ENCODE measurements at regions not wholly inside any gene's neighbourhood (a gene's known extent, or its start where the extent isn't known, plus 50 kb on each side); places are given as distances from the start of the nearest gene placed in this dataset.

- H3K4me3 ChIP-seq (ENCODE audit: low read depth, low read length): no peak overlapping the region
- ChIA-PET CTCF (interaction anchor here (1.3 kb wide), 1 partner anchor 12 kb away, joined by 5 read pairs; no protein-coding TSS in a partner anchor), POLR2A (no interaction called here)
- H3K36me3 ChIP-seq (ENCODE audit: control insufficient read depth in 2 of 2, insufficient read depth in 1 of 2, low read length in 2 of 2): no peaks in the 10 kb centered on the region
- no peak overlapping the region for H3K27ac ChIP-seq (ENCODE audit: extremely low read depth, low read depth, low read length)
- no peaks in the 10 kb centered on the region for H3K9me3 ChIP-seq (ENCODE audit: control insufficient read depth, insufficient read depth, low read depth, low read length)
- no peak for TF ChIP-seq ZNF580 (tag by site-specific recombination; IDR thresholded peaks at IDR 0.05)
- TF ChIP-seq GLIS1 (tag by site-specific recombination; IDR thresholded peaks at IDR 0.05): peak; percentile 31; the same call in 1 of the 2 replicates
- no peaks in the 10 kb centered on the region; the same call in 1 of the 2 replicates for H3K4me1 ChIP-seq (ENCODE audit: control insufficient read depth, insufficient read depth, low read length)
Observed at GRCh38 chr1:34684266-34684665, 70.6 kb upstream of the GJB5 start.

- no peaks in the 10 kb centered on the region for H3K9me3 ChIP-seq (ENCODE audit: control insufficient read depth, insufficient read depth, low read depth, low read length)
- ChIA-PET CTCF (interaction anchor here (1.1 to 1.3 kb wide), 2 partner anchors 11 to 366 kb away, joined by 3 to 5 read pairs; no protein-coding TSS in a partner anchor), POLR2A (no interaction called here)
- no peak overlapping the region for H3K4me3 ChIP-seq (ENCODE audit: low read depth, low read length)
- TF ChIP-seq ZNF302 (tag by site-specific recombination; IDR thresholded peaks at IDR 0.05; ENCODE audit: low read depth): no peak
- no peak for TF ChIP-seq ZNF501 (tag by site-specific recombination; IDR thresholded peaks at IDR 0.05)
- no peak for TF ChIP-seq MEIS1 (CRISPR knock-in tag; IDR thresholded peaks at IDR 0.05; ENCODE audit: borderline replicate concordance)
- TF ChIP-seq ZFP41 (tag by site-specific recombination; IDR thresholded peaks at IDR 0.05; ENCODE audit: borderline replicate concordance): no peak
- no peak for TF ChIP-seq ZNF133 (tag by site-specific recombination; IDR thresholded peaks at IDR 0.05)
- no peak for TF ChIP-seq SP3 (tag by site-specific recombination; IDR thresholded peaks at IDR 0.05)
- TF ChIP-seq ZFP3 (tag by site-specific recombination; IDR thresholded peaks at IDR 0.05; ENCODE audit: low read depth): no peak
- TF ChIP-seq OVOL3 (tag by site-specific recombination; IDR thresholded peaks at IDR 0.05): no peak
- no peak for TF ChIP-seq ZNF138 (tag by site-specific recombination; IDR thresholded peaks at IDR 0.05; ENCODE audit: borderline replicate concordance)
- TF ChIP-seq SALL2 (tag by site-specific recombination; IDR thresholded peaks at IDR 0.05; ENCODE audit: borderline replicate concordance): no peak
- TF ChIP-seq SP7 (tag by site-specific recombination; IDR thresholded peaks at IDR 0.05): no peak
- TF ChIP-seq ZSCAN30 (tag by site-specific recombination; IDR thresholded peaks at IDR 0.05): no peak
- no peak for TF ChIP-seq ZNF175 (tag by site-specific recombination; IDR thresholded peaks at IDR 0.05)
- no peak for TF ChIP-seq TRIM28 (IDR thresholded peaks at IDR 0.05; ENCODE audit: borderline replicate concordance, low read length)
- no peak for TF ChIP-seq ZNF596 (tag by site-specific recombination; IDR thresholded peaks at IDR 0.05)
- H3K27ac ChIP-seq (ENCODE audit: extremely low read depth, low read depth, low read length): no peak overlapping the region
- H3K4me1 ChIP-seq (ENCODE audit: control insufficient read depth, insufficient read depth, low read length): no peaks in the 10 kb centered on the region; the same call in 1 of the 2 replicates
- no peaks in the 10 kb centered on the region for H3K36me3 ChIP-seq (ENCODE audit: control insufficient read depth in 2 of 2, insufficient read depth in 1 of 2, low read length in 2 of 2)
Observed at GRCh38 chr1:34685225-34685624, 69.6 kb upstream of the GJB5 start.

- Histone ChIP-seq H3K27ac (ENCODE audit: extremely low read depth, low read depth, low read length) (no peak overlapping the region), H3K9me3 (ENCODE audit: control insufficient read depth, insufficient read depth, low read depth, low read length) (no peaks in the 10 kb centered on the region), H3K4me3 (ENCODE audit: low read depth, low read length) (no peak overlapping the region), H3K4me1 (ENCODE audit: control insufficient read depth, insufficient read depth, low read length) (no peaks in the 10 kb centered on the region; the same call in 1 of the 2 replicates), H3K36me3 (ENCODE audit: control insufficient read depth in 2 of 2, insufficient read depth in 1 of 2, low read length in 2 of 2) (no peaks in the 10 kb centered on the region)
- POLR2A ChIA-PET: interaction anchor here (0.5 kb wide), 1 partner anchor 684 kb away, joined by 4 read pairs; no protein-coding TSS in a partner anchor
- CTCF ChIA-PET: no interaction called here
- TF ChIP-seq ZBTB26 (tag by site-specific recombination; optimal IDR thresholded peaks at IDR 0.05): no peak
- TF ChIP-seq GLIS2 (tag by site-specific recombination; IDR thresholded peaks at IDR 0.05): no peak
- TF ChIP-seq ZNF214 (tag by site-specific recombination; IDR thresholded peaks at IDR 0.05; ENCODE audit: borderline replicate concordance): no peak
- no peak for TF ChIP-seq KLF17 (tag by site-specific recombination; IDR thresholded peaks at IDR 0.05)
- TF ChIP-seq ZNF239 (tag by site-specific recombination; IDR thresholded peaks at IDR 0.05): no peak
- TF ChIP-seq ZNF555 (tag by site-specific recombination; conservative IDR thresholded peaks at IDR 0.05): no peak
- no peak for TF ChIP-seq PATZ1 (tag by site-specific recombination; IDR thresholded peaks at IDR 0.05)
- no peak for TF ChIP-seq PBX3 (CRISPR knock-in tag; IDR thresholded peaks at IDR 0.05)
- TF ChIP-seq ZNF426 (tag by site-specific recombination; IDR thresholded peaks at IDR 0.05): no peak
Observed at GRCh38 chr1:34686531-34686930, 68.3 kb upstream of the GJB5 start.
